ENCODE measurements at regions not wholly inside any gene's neighbourhood (a gene's known extent, or its start where the extent isn't known, plus 50 kb on each side); places are given as distances from the start of the nearest gene placed in this dataset.
A peak's percentile ranks its signal among the peaks of the same experiment; 100 is the strongest.

DNA sequence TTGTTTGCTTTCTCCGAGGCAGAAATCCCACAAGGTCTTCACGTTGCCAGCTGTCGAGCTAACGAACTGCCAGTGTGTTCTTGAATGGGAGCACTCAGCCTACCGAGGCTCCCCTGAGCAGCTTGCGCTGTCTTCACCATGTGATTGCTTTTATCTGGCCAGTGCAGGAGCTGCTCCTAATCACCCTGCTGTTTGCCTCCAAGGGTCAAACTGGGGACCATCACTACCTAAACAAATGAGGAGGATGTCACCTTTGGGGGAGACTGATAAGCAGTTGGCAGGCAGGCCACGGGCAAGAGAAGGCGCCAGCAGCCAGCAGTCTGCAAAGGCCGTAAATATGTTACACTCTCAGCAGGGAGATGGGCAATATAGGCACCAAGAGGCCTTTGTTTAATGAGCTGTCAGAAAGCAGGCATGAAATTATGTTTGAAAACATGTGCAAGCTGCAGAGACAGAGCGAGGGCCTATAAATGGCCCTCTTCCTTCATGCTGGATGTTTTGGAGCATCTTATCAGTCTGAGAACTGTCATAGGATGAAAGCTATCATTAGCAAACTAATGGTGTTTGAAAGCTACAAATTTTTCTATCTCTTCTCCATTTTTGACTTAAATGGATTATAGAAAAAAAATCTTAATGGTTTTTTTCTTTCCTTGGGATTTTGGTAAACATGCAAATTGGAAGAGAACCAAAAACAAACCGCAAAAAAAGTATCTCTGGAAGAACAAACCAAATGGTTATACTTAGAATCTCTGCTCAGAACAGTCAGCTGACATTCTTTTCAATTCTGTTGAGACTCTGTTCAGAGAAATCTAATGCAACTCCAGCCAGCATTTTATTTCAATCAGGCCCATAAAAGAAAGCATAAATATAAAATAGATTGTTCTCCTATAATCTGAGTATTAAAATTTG lies 267.3 kb upstream of the NPVF start:
- ATAC-seq (ENCODE audit: low read depth) = no peak
- Mint-ChIP-seq H3K27me3 (no peaks in the 10 kb centered on the region), H3K9me3 (no peaks in the 10 kb centered on the region), H3K36me3 (ENCODE audit: low read depth) (no peaks in the 10 kb centered on the region), H3K27ac (no peak overlapping the region), H3K4me3 (no peak overlapping the region), H3K4me1 (peaks cover 23% of the 10 kb centered on the region)
- ChIA-PET POLR2A (no interaction called here), CTCF (interaction anchor here (1.1 kb wide), 1 partner anchor 69 kb away, joined by 3 read pairs; no protein-coding TSS in a partner anchor)
- TF ChIP-seq, protein P1, sequence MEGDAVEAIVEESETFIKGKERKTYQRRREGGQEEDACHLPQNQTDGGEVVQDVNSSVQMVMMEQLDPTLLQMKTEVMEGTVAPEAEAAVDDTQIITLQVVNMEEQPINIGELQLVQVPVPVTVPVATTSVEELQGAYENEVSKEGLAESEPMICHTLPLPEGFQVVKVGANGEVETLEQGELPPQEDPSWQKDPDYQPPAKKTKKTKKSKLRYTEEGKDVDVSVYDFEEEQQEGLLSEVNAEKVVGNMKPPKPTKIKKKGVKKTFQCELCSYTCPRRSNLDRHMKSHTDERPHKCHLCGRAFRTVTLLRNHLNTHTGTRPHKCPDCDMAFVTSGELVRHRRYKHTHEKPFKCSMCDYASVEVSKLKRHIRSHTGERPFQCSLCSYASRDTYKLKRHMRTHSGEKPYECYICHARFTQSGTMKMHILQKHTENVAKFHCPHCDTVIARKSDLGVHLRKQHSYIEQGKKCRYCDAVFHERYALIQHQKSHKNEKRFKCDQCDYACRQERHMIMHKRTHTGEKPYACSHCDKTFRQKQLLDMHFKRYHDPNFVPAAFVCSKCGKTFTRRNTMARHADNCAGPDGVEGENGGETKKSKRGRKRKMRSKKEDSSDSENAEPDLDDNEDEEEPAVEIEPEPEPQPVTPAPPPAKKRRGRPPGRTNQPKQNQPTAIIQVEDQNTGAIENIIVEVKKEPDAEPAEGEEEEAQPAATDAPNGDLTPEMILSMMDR (IDR thresholded peaks at IDR 0.05) = no peak
- intact Hi-C loops (cut with micrococcal nuclease) = loop anchor here (10.0 kb wide), 1 partner anchor 129 kb away; no protein-coding TSS in a partner anchor
- no peak for DNase-seq

DNA sequence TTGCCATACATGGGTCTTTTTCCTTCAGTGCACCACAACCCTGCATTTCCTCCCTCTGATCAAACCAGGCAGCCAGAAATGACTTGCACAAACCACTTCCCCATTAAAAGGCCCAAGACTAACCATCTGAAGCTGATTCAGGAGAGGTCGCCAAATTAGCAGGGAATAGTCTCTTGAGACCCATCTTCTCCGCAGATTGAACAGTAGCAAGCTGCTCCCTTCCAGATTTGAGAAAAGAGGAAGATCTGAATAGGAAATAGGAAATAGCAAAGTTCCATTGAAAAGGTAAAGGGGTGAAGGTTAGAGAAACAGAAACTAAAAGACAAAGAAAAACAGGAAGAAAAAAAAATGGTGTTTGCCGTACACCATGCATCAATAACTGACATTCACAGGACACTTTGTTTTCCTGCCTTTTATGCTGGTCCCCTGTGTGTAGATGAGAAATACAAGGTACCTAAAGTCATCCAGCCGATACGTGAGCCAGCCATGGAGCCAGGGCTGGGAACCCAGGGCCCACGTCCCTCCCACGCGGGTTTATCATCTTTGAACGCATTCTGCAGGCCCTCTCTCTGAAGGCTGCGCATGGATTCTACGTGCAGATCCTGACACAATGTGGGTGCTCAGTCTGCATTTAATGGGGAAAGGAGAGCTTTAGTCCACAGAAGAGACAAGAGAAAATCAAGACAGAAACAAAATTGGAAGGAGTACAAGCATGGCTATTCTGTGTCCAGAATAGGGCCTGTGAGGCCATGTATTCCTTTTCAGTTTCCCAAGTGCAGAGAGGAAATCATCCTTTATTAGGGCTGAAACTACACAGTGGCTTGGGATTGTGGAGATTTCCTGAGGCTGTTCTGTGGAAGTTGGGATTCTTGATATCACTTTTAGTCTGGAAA lies 268.4 kb upstream of the NPVF start:
- intact Hi-C loops (cut with micrococcal nuclease) = loop anchor here (10.0 kb wide), 1 partner anchor 128 kb away; no protein-coding TSS in a partner anchor

DNA sequence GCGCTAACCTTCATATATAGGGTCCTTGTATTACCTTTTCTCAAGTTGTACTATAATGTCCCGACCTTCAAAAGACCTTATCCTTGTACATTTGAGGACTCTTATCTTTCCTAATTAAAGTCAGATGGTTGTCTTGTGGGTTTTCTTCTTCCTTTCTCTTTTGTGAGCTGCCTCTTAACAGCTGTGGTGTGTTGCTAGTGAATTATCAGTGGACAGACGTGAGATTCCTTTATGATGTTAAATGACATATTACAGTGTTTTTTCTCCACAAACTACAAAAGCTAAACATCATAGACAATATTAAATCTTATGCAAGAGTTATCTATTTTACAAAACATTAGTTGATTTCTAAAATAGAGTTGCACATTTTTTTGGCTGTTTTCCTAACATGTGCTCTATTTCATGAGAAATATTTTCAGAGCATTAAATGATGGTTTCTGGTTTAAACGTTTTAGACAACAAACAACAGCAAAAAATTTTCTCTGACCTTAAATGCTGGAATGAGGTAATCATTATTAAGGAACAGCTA lies 272.2 kb upstream of the NPVF start:
- intact Hi-C loops (cut with micrococcal nuclease) = no loop called here
- no peak for DNase-seq
- Mint-ChIP-seq H3K27ac (no peak overlapping the region), H3K36me3 (ENCODE audit: low read depth) (no peaks in the 10 kb centered on the region), H3K27me3 (peaks cover 6% of the 10 kb centered on the region), H3K4me3 (no peak overlapping the region), H3K9me3 (no peaks in the 10 kb centered on the region), H3K4me1 (peaks cover 21% of the 10 kb centered on the region)
- no peak for ATAC-seq (ENCODE audit: low read depth)
- TF ChIP-seq, protein P1 (IDR thresholded peaks at IDR 0.05) = no peak
- ChIA-PET CTCF (no interaction called here), POLR2A (interaction anchor here (0.7 kb wide), 1 partner anchor 1801 kb away, joined by 8 read pairs; no protein-coding TSS in a partner anchor)

More for the DNA sequence above, 268.4 kb upstream of the NPVF start:
- ChIA-PET CTCF (no interaction called here), POLR2A (no interaction called here)
- H3K27ac Mint-ChIP-seq = peak overlapping the region; percentile 89
- no peaks in the 10 kb centered on the region for H3K36me3 Mint-ChIP-seq (ENCODE audit: low read depth)
- TF ChIP-seq, protein P1 (IDR thresholded peaks at IDR 0.05) = no peak
- peak overlapping the region; percentile 86 for H3K4me3 Mint-ChIP-seq
- H3K4me1 Mint-ChIP-seq = peaks cover 23% of the 10 kb centered on the region
- H3K27me3 Mint-ChIP-seq = peaks cover 3% of the 10 kb centered on the region
- ATAC-seq (ENCODE audit: low read depth) (peak; percentile 88), DNase-seq (no peak)
- H3K9me3 Mint-ChIP-seq = no peaks in the 10 kb centered on the region

DNA sequence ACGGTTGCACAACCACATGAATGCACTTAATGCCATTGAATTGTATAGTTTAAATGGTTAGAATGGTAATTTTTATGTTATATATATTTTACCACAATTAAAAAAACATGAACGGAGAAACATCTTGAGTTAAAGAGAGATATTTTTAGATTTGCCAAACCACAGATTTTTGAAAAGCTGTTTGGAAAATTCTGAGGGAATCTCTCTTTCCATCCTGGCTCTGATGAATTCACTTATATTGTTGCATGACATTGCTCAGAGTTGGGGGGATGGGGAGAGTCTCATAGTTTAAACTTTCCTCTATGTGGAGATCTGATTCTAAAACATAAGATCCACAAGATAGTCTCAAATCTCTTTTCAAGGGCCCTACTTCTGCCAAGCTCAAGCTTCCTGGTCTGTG lies 275.0 kb upstream of the NPVF start:
- Mint-ChIP-seq H3K27ac (no peak overlapping the region), H3K9me3 (no peaks in the 10 kb centered on the region), H3K4me1 (no peaks in the 10 kb centered on the region), H3K4me3 (no peak overlapping the region), H3K36me3 (ENCODE audit: low read depth) (no peaks in the 10 kb centered on the region), H3K27me3 (peaks cover 15% of the 10 kb centered on the region)
- no peak for DNase-seq
- POLR2A ChIA-PET = no interaction called here
- TF ChIP-seq, protein P1 (IDR thresholded peaks at IDR 0.05) = no peak
- intact Hi-C loops (cut with micrococcal nuclease) = no loop called here
- CTCF ChIA-PET = no interaction called here
- no peak for ATAC-seq (ENCODE audit: low read depth)
